ENCODE measurements at regions not wholly inside any gene's neighbourhood (a gene's known extent, or its start where the extent isn't known, plus 50 kb on each side); places are given as distances from the start of the nearest gene placed in this dataset.

DNA sequence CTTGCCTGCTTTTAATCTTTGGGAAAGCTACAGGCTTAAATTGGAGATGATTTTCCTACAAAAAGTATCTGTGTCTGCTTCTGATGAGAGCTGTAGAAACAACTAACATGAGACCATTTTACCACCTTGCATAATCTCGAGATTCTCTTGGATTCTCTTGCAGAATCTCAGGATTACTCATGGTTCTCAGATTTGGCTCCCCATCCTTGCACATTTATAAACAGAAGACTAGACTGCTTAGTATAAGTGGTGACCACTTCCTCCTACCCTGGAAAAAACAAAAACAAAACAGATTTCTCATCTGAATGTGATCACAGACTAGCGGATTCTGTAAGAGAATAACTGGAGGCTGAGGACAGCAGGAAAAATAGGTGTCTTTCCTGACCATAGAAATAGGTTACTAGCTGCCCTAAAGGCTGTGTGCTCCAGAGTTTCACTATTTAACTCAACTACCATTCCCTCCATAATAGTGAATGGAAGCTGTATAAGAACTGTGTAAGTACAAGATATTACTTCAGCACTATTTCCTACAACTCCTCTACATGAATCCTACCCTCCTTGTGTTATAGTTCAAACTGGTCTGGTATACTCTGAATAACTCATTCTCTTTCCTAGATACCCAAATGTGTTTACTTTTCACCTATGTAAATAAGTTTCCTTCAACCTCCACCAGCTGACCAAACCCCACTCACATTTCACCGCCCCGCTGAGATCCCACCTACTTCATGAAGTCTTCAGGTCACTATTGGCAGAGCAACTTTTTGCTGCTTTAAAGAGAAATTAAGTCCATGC is 122.2 kb upstream of the C2CD4B start:
- no peak for DNase-seq (ENCODE audit: insufficient read length, low spot score)
- no peak for FAIRE-seq
- TF ChIP-seq POLR2AphosphoS5 (IDR thresholded peaks at IDR 0.05; ENCODE audit: low read depth, low read length) = no peak
- no peak for TF ChIP-seq TAF1 (IDR thresholded peaks at IDR 0.05; ENCODE audit: low read depth, low read length)
- TF ChIP-seq POLR2A (IDR thresholded peaks at IDR 0.05; ENCODE audit: low read depth, low read length) = no peak
- TF ChIP-seq SPI1 (IDR thresholded peaks at IDR 0.05; ENCODE audit: low read depth, low read length) = no peak
- no peak for TF ChIP-seq POU2F2 (IDR thresholded peaks at IDR 0.05; ENCODE audit: low read depth, low read length)
- no peak for TF ChIP-seq PAX5 (IDR thresholded peaks at IDR 0.05; ENCODE audit: insufficient read depth, low read length, severe bottlenecking)

DNA sequence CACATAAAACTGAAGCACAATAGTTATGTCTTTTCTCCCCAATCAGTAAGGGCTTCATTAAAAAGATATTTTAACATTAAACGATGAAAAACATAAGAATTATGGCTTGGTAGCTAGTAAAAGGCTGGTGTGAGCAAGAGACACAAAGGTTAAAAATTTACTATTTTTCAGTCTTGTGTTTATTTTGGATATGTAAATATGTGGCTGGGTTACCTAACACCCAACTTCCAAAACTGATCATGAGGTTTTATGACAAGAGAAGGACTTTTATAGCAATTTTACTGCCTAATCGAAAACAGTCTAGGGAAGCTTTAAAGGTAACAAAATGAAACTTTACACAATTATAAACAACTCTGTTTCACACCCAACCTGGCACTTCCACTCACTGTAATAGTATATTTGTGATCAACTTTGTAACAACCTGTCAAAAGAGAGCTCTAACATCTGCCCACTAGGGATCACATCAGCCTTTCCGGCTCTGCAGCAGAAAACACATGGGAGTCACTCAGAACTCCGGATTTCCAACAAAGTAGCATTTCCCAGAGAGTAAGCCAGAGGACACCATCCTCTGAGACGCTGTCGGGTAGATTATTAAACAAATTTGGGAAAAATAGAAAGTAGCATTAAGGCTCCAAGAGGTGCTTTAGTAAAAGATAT is 123.4 kb upstream of the C2CD4B start:
- DNase-seq (ENCODE audit: insufficient read length, low spot score) = no peak
- TF ChIP-seq SPI1 (IDR thresholded peaks at IDR 0.05; ENCODE audit: low read depth, low read length) = no peak
- no peak for TF ChIP-seq TAF1 (IDR thresholded peaks at IDR 0.05; ENCODE audit: low read depth, low read length)
- no peak for TF ChIP-seq POLR2A (IDR thresholded peaks at IDR 0.05; ENCODE audit: low read depth, low read length)
- TF ChIP-seq POLR2AphosphoS5 (IDR thresholded peaks at IDR 0.05; ENCODE audit: low read depth, low read length) = no peak
- no peak for TF ChIP-seq POU2F2 (IDR thresholded peaks at IDR 0.05; ENCODE audit: low read depth, low read length)
- FAIRE-seq = no peak

DNA sequence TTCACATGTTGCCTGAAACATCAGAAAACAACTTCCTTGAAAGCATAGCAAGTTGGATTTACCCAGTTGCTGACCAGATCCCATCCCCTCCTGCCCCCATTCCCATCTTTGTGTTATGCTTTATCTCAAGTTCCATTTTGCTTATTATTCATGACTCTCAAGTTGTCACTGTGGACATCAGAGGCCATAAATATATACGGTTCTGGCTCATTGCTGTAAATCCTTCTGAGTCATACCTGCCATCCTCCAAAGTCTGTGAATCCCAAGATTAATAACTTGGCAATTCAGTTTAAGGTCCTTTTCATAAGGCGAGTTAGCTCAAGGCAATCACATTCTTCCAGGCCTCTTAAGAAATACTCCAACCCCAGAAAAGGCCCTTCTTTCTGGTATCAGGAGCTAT is 126.2 kb upstream of the C2CD4B start:
- no peak for FAIRE-seq
- no peak for DNase-seq (ENCODE audit: insufficient read length, low spot score)
- TF ChIP-seq TAF1 (IDR thresholded peaks at IDR 0.05; ENCODE audit: low read depth, low read length) (no peak), POLR2A (IDR thresholded peaks at IDR 0.05; ENCODE audit: low read depth, low read length) (no peak), SPI1 (IDR thresholded peaks at IDR 0.05; ENCODE audit: low read depth, low read length) (no peak), POU2F2 (IDR thresholded peaks at IDR 0.05; ENCODE audit: low read depth, low read length) (no peak), POLR2AphosphoS5 (IDR thresholded peaks at IDR 0.05; ENCODE audit: low read depth, low read length) (no peak), PAX5 (IDR thresholded peaks at IDR 0.05; ENCODE audit: insufficient read depth, low read length, severe bottlenecking) (no peak)

DNA sequence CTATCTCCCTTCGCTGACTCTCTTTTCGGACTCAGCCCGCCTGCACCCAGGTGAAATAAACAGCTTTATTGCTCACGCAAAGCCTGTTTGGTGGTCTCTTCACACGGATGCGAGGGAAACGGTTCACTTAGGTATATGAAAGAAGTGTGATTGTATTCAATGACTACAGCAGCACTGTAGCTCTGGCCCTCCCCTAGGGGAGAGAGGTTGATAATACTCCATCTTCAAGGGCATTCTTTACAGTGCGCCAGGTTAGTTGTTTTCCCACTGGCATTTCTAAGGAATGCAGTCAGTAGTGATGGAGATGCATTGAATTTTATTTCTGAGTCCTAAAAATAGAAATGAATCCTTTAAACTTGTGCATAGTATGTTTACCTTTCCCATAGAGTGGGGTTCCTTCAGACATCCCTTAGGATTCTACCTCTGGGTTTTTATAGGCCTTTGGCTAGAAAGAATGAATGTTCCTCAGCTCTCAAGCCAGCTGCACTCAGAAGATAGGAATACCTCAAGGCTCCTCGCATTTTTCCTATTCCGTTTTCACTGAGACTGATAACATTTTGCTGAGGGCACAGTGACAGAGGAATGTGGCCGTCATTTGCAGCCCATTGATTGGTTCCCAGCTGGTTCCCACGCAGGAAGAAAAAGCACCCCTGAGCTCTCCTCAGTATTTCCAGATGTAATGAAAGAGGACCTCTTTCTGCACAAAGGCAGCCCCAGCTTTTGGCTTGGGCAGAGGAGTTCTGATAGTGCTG is 131.8 kb upstream of the C2CD4B start:
- DNase-seq (ENCODE audit: insufficient read length, low spot score) = no peak
- no peak for FAIRE-seq
- no peak for TF ChIP-seq PAX5 (IDR thresholded peaks at IDR 0.05; ENCODE audit: insufficient read depth, low read length, severe bottlenecking)
- TF ChIP-seq SPI1 (IDR thresholded peaks at IDR 0.05; ENCODE audit: low read depth, low read length) = no peak
- TF ChIP-seq TAF1 (IDR thresholded peaks at IDR 0.05; ENCODE audit: low read depth, low read length) = no peak
- TF ChIP-seq POLR2A (IDR thresholded peaks at IDR 0.05; ENCODE audit: low read depth, low read length) = no peak
- no peak for TF ChIP-seq POU2F2 (IDR thresholded peaks at IDR 0.05; ENCODE audit: low read depth, low read length)
- no peak for TF ChIP-seq POLR2AphosphoS5 (IDR thresholded peaks at IDR 0.05; ENCODE audit: low read depth, low read length)

DNA sequence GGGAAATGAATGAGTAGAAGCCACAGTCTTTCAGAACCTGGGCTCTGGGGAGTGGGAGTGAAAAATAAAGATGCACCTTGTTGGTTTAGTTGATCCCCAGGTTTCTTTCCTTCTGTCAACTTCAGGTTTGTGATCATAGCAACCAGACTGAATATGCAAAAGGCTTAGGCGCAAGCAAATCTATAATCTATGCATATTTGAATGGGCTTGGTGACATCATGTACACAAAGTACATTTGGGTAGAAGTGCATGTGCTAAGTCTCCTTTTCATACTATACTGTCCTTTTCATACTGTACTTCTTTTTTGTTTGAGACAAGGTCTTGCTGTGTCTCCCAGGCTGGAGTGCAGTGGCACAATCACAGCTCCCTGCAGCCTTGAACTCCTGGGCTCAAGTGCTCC is 132.4 kb upstream of the C2CD4B start:
- DNase-seq (ENCODE audit: insufficient read length, low spot score) = no peak
- TF ChIP-seq SPI1 (IDR thresholded peaks at IDR 0.05; ENCODE audit: low read depth, low read length) = no peak
- FAIRE-seq = no peak

DNA sequence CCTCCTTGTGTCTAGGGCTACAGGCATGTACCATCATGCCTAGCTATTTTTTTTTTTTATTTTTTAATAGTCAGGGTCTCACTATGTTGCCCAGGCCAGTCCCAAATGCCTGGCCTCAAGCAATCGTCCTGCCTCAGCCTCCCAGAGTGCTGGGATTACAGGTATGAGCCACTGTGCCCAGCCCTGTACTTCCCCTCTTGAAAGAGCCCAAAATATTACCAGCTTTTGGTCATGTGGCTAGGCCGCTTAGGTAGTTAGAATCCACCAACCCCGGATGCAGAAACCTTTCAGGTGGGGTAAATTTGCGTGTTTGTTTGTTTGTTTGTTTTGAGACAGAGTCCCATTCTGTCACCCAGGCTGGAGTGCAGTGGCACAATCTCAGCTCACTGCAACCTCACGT is 132.8 kb upstream of the C2CD4B start:
- FAIRE-seq (no peak), DNase-seq (ENCODE audit: insufficient read length, low spot score) (no peak)
- TF ChIP-seq POLR2A (IDR thresholded peaks at IDR 0.05; ENCODE audit: low read depth, low read length) (no peak), PAX5 (IDR thresholded peaks at IDR 0.05; ENCODE audit: insufficient read depth, low read length, severe bottlenecking) (no peak), POLR2AphosphoS5 (IDR thresholded peaks at IDR 0.05; ENCODE audit: low read depth, low read length) (no peak), TAF1 (IDR thresholded peaks at IDR 0.05; ENCODE audit: low read depth, low read length) (no peak), SPI1 (IDR thresholded peaks at IDR 0.05; ENCODE audit: low read depth, low read length) (no peak), POU2F2 (IDR thresholded peaks at IDR 0.05; ENCODE audit: low read depth, low read length) (no peak)

DNA sequence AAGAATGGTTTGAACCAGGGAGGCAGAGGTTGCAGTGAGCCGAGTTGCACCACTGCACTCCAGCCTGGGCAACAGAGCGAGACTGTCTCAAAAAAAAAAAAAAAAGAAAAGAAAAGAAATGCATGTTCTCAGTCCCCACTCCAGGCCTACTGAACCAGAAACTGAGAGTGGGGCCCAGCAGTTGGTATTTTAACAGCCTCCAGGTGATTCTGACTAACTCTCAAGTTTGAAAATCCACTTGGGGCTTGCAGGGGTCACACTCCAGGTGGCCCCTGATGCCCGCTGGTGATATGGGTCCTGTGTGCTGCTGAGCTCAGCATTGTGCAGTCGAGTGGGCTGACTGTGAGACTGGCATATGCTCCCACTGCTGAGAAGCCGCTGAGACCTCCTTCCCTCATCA is 133.7 kb upstream of the C2CD4B start:
- FAIRE-seq = no peak
- TF ChIP-seq SPI1 (IDR thresholded peaks at IDR 0.05; ENCODE audit: low read depth, low read length) = no peak
- no peak for TF ChIP-seq PAX5 (IDR thresholded peaks at IDR 0.05; ENCODE audit: insufficient read depth, low read length, severe bottlenecking)
- no peak for TF ChIP-seq POU2F2 (IDR thresholded peaks at IDR 0.05; ENCODE audit: low read depth, low read length)
- no peak for TF ChIP-seq POLR2AphosphoS5 (IDR thresholded peaks at IDR 0.05; ENCODE audit: low read depth, low read length)
- TF ChIP-seq POLR2A (IDR thresholded peaks at IDR 0.05; ENCODE audit: low read depth, low read length) = no peak
- TF ChIP-seq TAF1 (IDR thresholded peaks at IDR 0.05; ENCODE audit: low read depth, low read length) = no peak
- DNase-seq (ENCODE audit: insufficient read length, low spot score) = no peak

DNA sequence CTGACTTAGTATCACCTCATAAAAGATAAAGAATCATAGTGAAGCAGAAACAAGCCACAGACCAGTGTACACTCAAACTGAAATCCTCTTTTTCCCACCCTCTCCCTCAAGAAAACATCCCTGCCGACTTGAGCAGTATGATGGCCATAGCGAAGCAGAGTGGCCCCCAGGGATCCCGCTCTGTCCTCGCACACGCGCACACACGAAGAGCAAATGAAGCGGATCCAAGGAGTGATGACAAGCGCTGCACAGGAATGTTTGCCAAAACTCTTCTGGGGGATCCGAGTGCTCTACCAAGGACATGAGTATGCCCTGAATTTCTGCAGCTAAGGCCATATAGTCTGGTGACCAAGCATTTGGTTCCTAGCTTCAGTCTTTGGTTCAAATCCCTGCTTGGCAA is 134.5 kb upstream of the C2CD4B start:
- FAIRE-seq (no peak), DNase-seq (ENCODE audit: insufficient read length, low spot score) (no peak)
- no peak for TF ChIP-seq TAF1 (IDR thresholded peaks at IDR 0.05; ENCODE audit: low read depth, low read length)
- TF ChIP-seq PAX5 (IDR thresholded peaks at IDR 0.05; ENCODE audit: insufficient read depth, low read length, severe bottlenecking) = no peak
- no peak for TF ChIP-seq POLR2AphosphoS5 (IDR thresholded peaks at IDR 0.05; ENCODE audit: low read depth, low read length)
- no peak for TF ChIP-seq POU2F2 (IDR thresholded peaks at IDR 0.05; ENCODE audit: low read depth, low read length)
- no peak for TF ChIP-seq SPI1 (IDR thresholded peaks at IDR 0.05; ENCODE audit: low read depth, low read length)
- TF ChIP-seq POLR2A (IDR thresholded peaks at IDR 0.05; ENCODE audit: low read depth, low read length) = no peak

DNA sequence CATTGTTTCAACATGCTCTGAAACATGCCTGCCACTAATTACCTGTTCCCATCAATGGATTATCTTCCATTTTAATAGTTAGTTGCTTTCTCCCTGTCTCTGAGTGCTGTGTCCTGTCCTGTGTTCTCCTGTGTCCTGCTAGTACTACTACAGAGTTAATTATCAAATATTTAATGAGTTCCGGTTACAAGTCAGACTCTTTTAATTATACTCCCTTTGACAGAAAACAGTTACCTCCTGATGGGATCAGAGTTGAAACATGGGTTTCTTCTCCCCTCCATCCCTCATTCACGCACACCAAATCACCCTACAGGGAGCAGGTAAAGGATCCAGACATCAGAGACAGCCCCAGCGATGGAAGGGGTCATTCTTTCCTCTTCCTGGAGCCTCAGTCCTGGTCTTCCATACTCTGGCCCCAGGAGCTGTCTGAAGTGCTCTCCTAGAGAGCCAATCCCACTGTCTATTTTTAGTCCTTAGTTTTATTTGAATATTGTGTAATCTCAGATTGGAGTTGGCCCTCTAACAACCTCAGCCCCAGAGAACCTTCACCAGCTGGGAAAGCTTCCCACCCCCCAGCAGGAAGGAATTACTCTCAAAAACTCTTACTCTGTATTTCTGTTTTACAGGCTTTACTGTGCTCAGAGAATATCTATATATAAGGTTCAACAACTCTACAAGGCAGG is 137.0 kb upstream of the C2CD4B start:
- DNase-seq (ENCODE audit: insufficient read length, low spot score) (no peak), FAIRE-seq (no peak)
- TF ChIP-seq TAF1 (IDR thresholded peaks at IDR 0.05; ENCODE audit: low read depth, low read length) (no peak), SPI1 (IDR thresholded peaks at IDR 0.05; ENCODE audit: low read depth, low read length) (no peak), POLR2A (IDR thresholded peaks at IDR 0.05; ENCODE audit: low read depth, low read length) (no peak)
